MM.1S (cell line): ENCODE measurements at regions not wholly inside any gene's neighbourhood (a gene's known extent, or its start where the extent isn't known, plus 50 kb on each side); places are given as distances from the start of the nearest gene placed in this dataset.

ENCODE experiments used
- EZH2 ChIP-seq: fragments of 300-600 bp; sonication (generic); optimal IDR thresholded peaks from 2 replicates; pipeline ENCODE3; 2017; ENCODE audit warnings: low read depth, mild to moderate bottlenecking, antibody characterized with exemption, low read length, mixed read lengths
- EZH2phosphoT487 ChIP-seq: fragments of 300-600 bp; sonication (generic); IDR thresholded peaks from 2 replicates; pipeline ENCODE4 v1.6.1; 2018; ENCODE audit warnings: antibody characterized with exemption, low read length
- TF ChIP-seq, protein P1 (sequence below): fragments of 300-600 bp; sonication (generic); IDR thresholded peaks from 2 replicates; pipeline ENCODE4 v1.5.1; 2016; ENCODE audit warnings: antibody characterized with exemption, low read length, mixed read lengths

DNA sequence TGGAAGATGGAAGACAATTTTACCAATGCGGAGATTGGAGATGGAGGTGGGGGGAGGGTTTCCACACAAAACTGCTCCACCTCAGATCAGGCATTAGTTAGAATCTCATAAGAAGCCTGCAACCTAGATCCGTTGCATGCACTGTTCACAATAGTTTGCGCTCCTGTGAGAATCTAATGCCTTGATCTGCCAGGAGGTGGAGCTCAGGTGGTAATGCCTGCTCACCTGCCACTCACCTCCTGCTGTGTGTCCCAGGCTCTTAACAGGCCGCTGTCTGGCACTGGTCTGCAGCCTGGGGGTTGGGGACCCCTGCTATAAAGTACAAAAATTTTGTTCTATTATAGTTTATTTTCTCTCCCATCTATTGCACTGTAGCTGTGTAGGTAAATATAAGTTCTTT, 84.9 kb upstream of the FOXG1 start:
- TF ChIP-seq, protein P1, sequence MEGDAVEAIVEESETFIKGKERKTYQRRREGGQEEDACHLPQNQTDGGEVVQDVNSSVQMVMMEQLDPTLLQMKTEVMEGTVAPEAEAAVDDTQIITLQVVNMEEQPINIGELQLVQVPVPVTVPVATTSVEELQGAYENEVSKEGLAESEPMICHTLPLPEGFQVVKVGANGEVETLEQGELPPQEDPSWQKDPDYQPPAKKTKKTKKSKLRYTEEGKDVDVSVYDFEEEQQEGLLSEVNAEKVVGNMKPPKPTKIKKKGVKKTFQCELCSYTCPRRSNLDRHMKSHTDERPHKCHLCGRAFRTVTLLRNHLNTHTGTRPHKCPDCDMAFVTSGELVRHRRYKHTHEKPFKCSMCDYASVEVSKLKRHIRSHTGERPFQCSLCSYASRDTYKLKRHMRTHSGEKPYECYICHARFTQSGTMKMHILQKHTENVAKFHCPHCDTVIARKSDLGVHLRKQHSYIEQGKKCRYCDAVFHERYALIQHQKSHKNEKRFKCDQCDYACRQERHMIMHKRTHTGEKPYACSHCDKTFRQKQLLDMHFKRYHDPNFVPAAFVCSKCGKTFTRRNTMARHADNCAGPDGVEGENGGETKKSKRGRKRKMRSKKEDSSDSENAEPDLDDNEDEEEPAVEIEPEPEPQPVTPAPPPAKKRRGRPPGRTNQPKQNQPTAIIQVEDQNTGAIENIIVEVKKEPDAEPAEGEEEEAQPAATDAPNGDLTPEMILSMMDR: no peak
- TF ChIP-seq EZH2: no peak
- TF ChIP-seq EZH2phosphoT487: no peak
